RWPE2 (cell line): ENCODE measurements at regions not wholly inside any gene's neighbourhood (a gene's known extent, or its start where the extent isn't known, plus 50 kb on each side); places are given as distances from the start of the nearest gene placed in this dataset.
A peak's percentile ranks its signal among the peaks of the same experiment; 100 is the strongest.

Experiments used
- ATAC-seq: fragments of 200-7000 bp; cut with Tn5 transposase; 3 replicates; pipeline ENCODE4 v1.9.1; 2021; ENCODE audit warnings: low read depth
- DNase-seq: peaks from one replicate; pipeline ENCODE4 v3.0.0-alpha.2; 2020; ENCODE audit warnings: low spot score
- H3K27ac ChIP-seq: fragments of 450-650 bp; 2 replicates; pipeline ENCODE4 v1.5.1; 2017; ENCODE audit warnings: mild to moderate bottlenecking; ENCODE audit not compliant: poor library complexity, severe bottlenecking
- H3K27me3 ChIP-seq: fragments of 250-450 bp; sonication (Bioruptor Pico); 2 replicates; pipeline ENCODE4 v1.5.1; 2021; ENCODE audit warnings: mild to moderate bottlenecking, moderate library complexity; ENCODE audit not compliant: insufficient read depth, poor library complexity, severe bottlenecking
- H3K36me3 ChIP-seq: fragments of 250-450 bp; sonication (Bioruptor Pico); 2 replicates; pipeline ENCODE4 v1.5.1; 2020; ENCODE audit warnings: low read depth, mild to moderate bottlenecking, moderate library complexity
- H3K4me1 ChIP-seq: fragments of 250-450 bp; sonication (Bioruptor Pico); 2 replicates; pipeline ENCODE4 v1.5.1; 2021; ENCODE audit warnings: mild to moderate bottlenecking, moderate library complexity; ENCODE audit not compliant: insufficient read depth, poor library complexity, severe bottlenecking
- H3K4me3 ChIP-seq: fragments of 250-450 bp; sonication (Bioruptor Pico); 2 replicates; pipeline ENCODE4 v1.5.1; 2021; ENCODE audit warnings: mild to moderate bottlenecking, moderate library complexity; ENCODE audit not compliant: severe bottlenecking
- H3K9me3 ChIP-seq: fragments of 250-450 bp; sonication (Bioruptor Pico); 2 replicates; pipeline ENCODE4 v1.5.1; 2021; ENCODE audit warnings: mild to moderate bottlenecking, moderate library complexity; ENCODE audit not compliant: severe bottlenecking
- CTCF ChIP-seq: fragments of 450-650 bp; IDR thresholded peaks from one replicate; pipeline ENCODE4 v1.5.1; 2017; ENCODE audit warnings: mild to moderate bottlenecking, moderate library complexity; ENCODE audit not compliant: poor library complexity, severe bottlenecking

- no peak for ATAC-seq
Observed at GRCh38 chr13:84487752-84488151, 605.5 kb upstream of the SLITRK1 start.

GRCh38 chr13:84481958-84482357 lies 599.7 kb upstream of the SLITRK1 start:
- ATAC-seq: peak; percentile 79
- TF ChIP-seq CTCF: no peak
- Histone ChIP-seq H3K4me3 (no peak overlapping the region), H3K27ac (no peak overlapping the region), H3K4me1 (peaks cover 18% of the 10 kb centered on the region), H3K9me3 (no peaks in the 10 kb centered on the region), H3K27me3 (no peaks in the 10 kb centered on the region), H3K36me3 (no peaks in the 10 kb centered on the region)
- DNase-seq: no peak

More at GRCh38 chr13:84487752-84488151, 605.5 kb upstream of the SLITRK1 start:
- DNase-seq: no peak
- Histone ChIP-seq H3K4me1 (no peaks in the 10 kb centered on the region), H3K4me3 (no peak overlapping the region), H3K27ac (no peak overlapping the region), H3K27me3 (no peaks in the 10 kb centered on the region), H3K9me3 (no peaks in the 10 kb centered on the region), H3K36me3 (no peaks in the 10 kb centered on the region)
- no peak for TF ChIP-seq CTCF

GRCh38 chr13:84479656-84480055 lies 597.4 kb upstream of the SLITRK1 start:
- H3K4me3 ChIP-seq: no peak overlapping the region
- no peaks in the 10 kb centered on the region for H3K36me3 ChIP-seq
- peak; percentile 97 for ATAC-seq
- peaks cover 18% of the 10 kb centered on the region for H3K4me1 ChIP-seq
- no peaks in the 10 kb centered on the region for H3K27me3 ChIP-seq
- DNase-seq: no peak
- no peak for TF ChIP-seq CTCF
- H3K9me3 ChIP-seq: no peaks in the 10 kb centered on the region
- H3K27ac ChIP-seq: peak overlapping the region; percentile 8

GRCh38 chr13:84470528-84470927 lies 588.3 kb upstream of the SLITRK1 start:
- H3K4me3 ChIP-seq: no peak overlapping the region
- DNase-seq (no peak), ATAC-seq (no peak)
- H3K9me3 ChIP-seq: no peaks in the 10 kb centered on the region
- no peaks in the 10 kb centered on the region for H3K27me3 ChIP-seq
- TF ChIP-seq CTCF: no peak
- H3K36me3 ChIP-seq: no peaks in the 10 kb centered on the region
- H3K27ac ChIP-seq: no peak overlapping the region
- H3K4me1 ChIP-seq: no peaks in the 10 kb centered on the region

GRCh38 chr13:84466461-84466860 lies 584.2 kb upstream of the SLITRK1 start:
- DNase-seq: no peak
- no peak for ATAC-seq
- Histone ChIP-seq H3K36me3 (no peaks in the 10 kb centered on the region), H3K27ac (no peak overlapping the region), H3K9me3 (no peaks in the 10 kb centered on the region), H3K4me3 (no peak overlapping the region), H3K27me3 (no peaks in the 10 kb centered on the region), H3K4me1 (no peaks in the 10 kb centered on the region)
- TF ChIP-seq CTCF: no peak
